ENCODE measurements at regions not wholly inside any gene's neighbourhood (a gene's known extent, or its start where the extent isn't known, plus 50 kb on each side); places are given as distances from the start of the nearest gene placed in this dataset.
"Not testable (repeated sequence)": the region's sequence is repeated elsewhere in the genome, so short reads cannot be mapped to it uniquely, and the experiment has no call there.

DNA sequence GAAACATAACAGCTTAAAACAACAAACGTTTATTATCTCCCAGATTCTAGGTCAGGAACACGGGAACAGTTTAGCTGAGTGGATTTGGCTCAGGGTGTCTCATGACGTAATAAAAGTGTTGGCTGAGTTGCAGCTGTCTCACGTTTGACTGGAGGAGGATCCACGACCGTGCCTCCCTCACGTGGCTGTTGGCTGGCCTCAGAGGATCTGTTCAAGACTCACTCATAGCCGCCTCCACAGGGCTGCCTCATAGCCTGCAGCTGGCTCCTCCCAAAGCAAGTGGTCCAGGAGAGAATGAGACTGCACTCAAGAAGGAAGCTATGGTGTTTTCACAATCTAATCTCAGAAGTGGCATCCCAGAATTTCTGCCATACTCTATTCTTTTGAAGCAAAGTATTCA, 167.1 kb downstream of the RPRM start:
- H3K9me3 ChIP-seq (ENCODE audit: control insufficient read depth in 3 of 3, low read length in 3 of 3): no peaks in the 10 kb centered on the region
- no peak overlapping the region for H3K27ac ChIP-seq (ENCODE audit: low read depth, low read length)
- H3K4me3 ChIP-seq (ENCODE audit: low read length in 3 of 3): no peak overlapping the region
- H3K27me3 ChIP-seq (ENCODE audit: control insufficient read depth in 3 of 3, insufficient read depth in 3 of 3, low read length in 3 of 3): no peaks in the 10 kb centered on the region
- no peak overlapping the region for H3K9ac ChIP-seq (ENCODE audit: low read depth in 1 of 3, low read length in 3 of 3)
- no peaks in the 10 kb centered on the region for H3K4me1 ChIP-seq (ENCODE audit: control insufficient read depth in 3 of 3, insufficient read depth in 3 of 3, low read length in 3 of 3)
- no peaks in the 10 kb centered on the region for H3K36me3 ChIP-seq (ENCODE audit: control insufficient read depth in 3 of 3, insufficient read depth in 3 of 3, low read length in 3 of 3)

- no peak overlapping the region for H3K9ac ChIP-seq (ENCODE audit: low read depth in 1 of 3, low read length in 3 of 3)
- H3K27me3 ChIP-seq (ENCODE audit: control insufficient read depth in 3 of 3, insufficient read depth in 3 of 3, low read length in 3 of 3): no peaks in the 10 kb centered on the region
- H3K4me1 ChIP-seq (ENCODE audit: control insufficient read depth in 3 of 3, insufficient read depth in 3 of 3, low read length in 3 of 3): no peaks in the 10 kb centered on the region
- H3K4me3 ChIP-seq (ENCODE audit: low read length in 3 of 3): no peak overlapping the region
- no peaks in the 10 kb centered on the region for H3K9me3 ChIP-seq (ENCODE audit: control insufficient read depth in 3 of 3, low read length in 3 of 3)
- no peaks in the 10 kb centered on the region for H3K36me3 ChIP-seq (ENCODE audit: control insufficient read depth in 3 of 3, insufficient read depth in 3 of 3, low read length in 3 of 3)
- no peak overlapping the region for H3K27ac ChIP-seq (ENCODE audit: low read depth, low read length)
Observed at GRCh38 chr2:153308466-153308865, 170.1 kb downstream of the RPRM start.

- Histone ChIP-seq H3K36me3 (ENCODE audit: control insufficient read depth in 3 of 3, insufficient read depth in 3 of 3, low read length in 3 of 3) (no peaks in the 10 kb centered on the region), H3K27ac (ENCODE audit: low read depth, low read length) (no peak overlapping the region), H3K4me3 (ENCODE audit: low read length in 3 of 3) (no peak overlapping the region), H3K9ac (ENCODE audit: low read depth in 1 of 3, low read length in 3 of 3) (no peak overlapping the region), H3K27me3 (ENCODE audit: control insufficient read depth in 3 of 3, insufficient read depth in 3 of 3, low read length in 3 of 3) (no peaks in the 10 kb centered on the region), H3K9me3 (ENCODE audit: control insufficient read depth in 3 of 3, low read length in 3 of 3) (no peaks in the 10 kb centered on the region), H3K4me1 (ENCODE audit: control insufficient read depth in 3 of 3, insufficient read depth in 3 of 3, low read length in 3 of 3) (no peaks in the 10 kb centered on the region)
Observed at GRCh38 chr2:153307223-153307622, 171.3 kb downstream of the RPRM start.

GRCh38 chr2:153299809-153300208, 178.8 kb downstream of the RPRM start:
- H3K27ac ChIP-seq (ENCODE audit: low read depth, low read length): no peak overlapping the region
- H3K4me1 ChIP-seq (ENCODE audit: control insufficient read depth in 3 of 3, insufficient read depth in 3 of 3, low read length in 3 of 3): no peaks in the 10 kb centered on the region
- no peaks in the 10 kb centered on the region for H3K9me3 ChIP-seq (ENCODE audit: control insufficient read depth in 3 of 3, low read length in 3 of 3)
- no peak overlapping the region for H3K9ac ChIP-seq (ENCODE audit: low read depth in 1 of 3, low read length in 3 of 3)
- H3K36me3 ChIP-seq (ENCODE audit: control insufficient read depth in 3 of 3, insufficient read depth in 3 of 3, low read length in 3 of 3): no peaks in the 10 kb centered on the region
- no peaks in the 10 kb centered on the region for H3K27me3 ChIP-seq (ENCODE audit: control insufficient read depth in 3 of 3, insufficient read depth in 3 of 3, low read length in 3 of 3)
- H3K4me3 ChIP-seq (ENCODE audit: low read length in 3 of 3): no peak overlapping the region

DNA sequence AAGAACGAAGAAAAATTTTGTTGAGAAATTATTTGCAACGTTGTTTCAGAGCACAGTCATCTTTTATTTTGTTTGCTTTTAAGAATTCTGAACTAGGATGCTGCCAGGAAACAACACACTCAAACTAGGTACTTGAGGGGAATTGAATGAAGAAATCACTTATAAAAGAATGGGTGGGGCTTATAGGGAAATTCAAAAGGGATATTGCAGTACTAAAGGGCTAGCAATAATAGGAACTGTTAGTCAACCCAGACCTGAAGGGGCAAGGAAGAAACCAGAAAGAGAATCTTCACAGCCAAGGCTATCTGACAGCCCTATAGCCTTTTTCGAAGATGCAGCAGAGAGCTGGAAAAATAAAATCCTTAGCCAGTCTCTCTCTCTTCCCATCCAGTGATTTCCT, 179.3 kb downstream of the RPRM start:
- no peak overlapping the region for H3K9ac ChIP-seq (ENCODE audit: low read depth in 1 of 3, low read length in 3 of 3)
- H3K9me3 ChIP-seq (ENCODE audit: control insufficient read depth in 3 of 3, low read length in 3 of 3): no peaks in the 10 kb centered on the region
- no peaks in the 10 kb centered on the region for H3K4me1 ChIP-seq (ENCODE audit: control insufficient read depth in 3 of 3, insufficient read depth in 3 of 3, low read length in 3 of 3)
- H3K27ac ChIP-seq (ENCODE audit: low read depth, low read length): no peak overlapping the region
- no peak overlapping the region for H3K4me3 ChIP-seq (ENCODE audit: low read length in 3 of 3)
- no peaks in the 10 kb centered on the region for H3K27me3 ChIP-seq (ENCODE audit: control insufficient read depth in 3 of 3, insufficient read depth in 3 of 3, low read length in 3 of 3)
- H3K36me3 ChIP-seq (ENCODE audit: control insufficient read depth in 3 of 3, insufficient read depth in 3 of 3, low read length in 3 of 3): no peaks in the 10 kb centered on the region

- Histone ChIP-seq H3K9ac (ENCODE audit: low read depth in 1 of 3, low read length in 3 of 3) (no peak overlapping the region), H3K9me3 (ENCODE audit: control insufficient read depth in 3 of 3, low read length in 3 of 3) (no peaks in the 10 kb centered on the region), H3K4me1 (ENCODE audit: control insufficient read depth in 3 of 3, insufficient read depth in 3 of 3, low read length in 3 of 3) (no peaks in the 10 kb centered on the region)
Observed at GRCh38 chr2:153294199-153294786, 184.3 kb downstream of the RPRM start.

GRCh38 chr2:153291718-153292117, 186.8 kb downstream of the RPRM start:
- H3K27me3 ChIP-seq (ENCODE audit: control insufficient read depth in 3 of 3, insufficient read depth in 3 of 3, low read length in 3 of 3): no peaks in the 10 kb centered on the region
- no peak overlapping the region for H3K27ac ChIP-seq (ENCODE audit: low read depth, low read length)
- H3K9ac ChIP-seq (ENCODE audit: low read depth in 1 of 3, low read length in 3 of 3): no peak overlapping the region
- no peak overlapping the region for H3K4me3 ChIP-seq (ENCODE audit: low read length in 3 of 3)
- H3K4me1 ChIP-seq (ENCODE audit: control insufficient read depth in 3 of 3, insufficient read depth in 3 of 3, low read length in 3 of 3): no peaks in the 10 kb centered on the region
- H3K9me3 ChIP-seq (ENCODE audit: control insufficient read depth in 3 of 3, low read length in 3 of 3): peaks cover 0 to 2% (median 0%) of the 10 kb centered on the region in 3 donors
- no peaks in the 10 kb centered on the region for H3K36me3 ChIP-seq (ENCODE audit: control insufficient read depth in 3 of 3, insufficient read depth in 3 of 3, low read length in 3 of 3)

More at GRCh38 chr2:153294199-153294786, 184.3 kb downstream of the RPRM start:
- Histone ChIP-seq H3K4me3 (ENCODE audit: low read length in 3 of 3) (no peak overlapping the region), H3K36me3 (ENCODE audit: control insufficient read depth in 3 of 3, insufficient read depth in 3 of 3, low read length in 3 of 3) (no peaks in the 10 kb centered on the region), H3K27me3 (ENCODE audit: control insufficient read depth in 3 of 3, insufficient read depth in 3 of 3, low read length in 3 of 3) (no peaks in the 10 kb centered on the region), H3K27ac (ENCODE audit: low read depth, low read length) (no peak overlapping the region)

DNA sequence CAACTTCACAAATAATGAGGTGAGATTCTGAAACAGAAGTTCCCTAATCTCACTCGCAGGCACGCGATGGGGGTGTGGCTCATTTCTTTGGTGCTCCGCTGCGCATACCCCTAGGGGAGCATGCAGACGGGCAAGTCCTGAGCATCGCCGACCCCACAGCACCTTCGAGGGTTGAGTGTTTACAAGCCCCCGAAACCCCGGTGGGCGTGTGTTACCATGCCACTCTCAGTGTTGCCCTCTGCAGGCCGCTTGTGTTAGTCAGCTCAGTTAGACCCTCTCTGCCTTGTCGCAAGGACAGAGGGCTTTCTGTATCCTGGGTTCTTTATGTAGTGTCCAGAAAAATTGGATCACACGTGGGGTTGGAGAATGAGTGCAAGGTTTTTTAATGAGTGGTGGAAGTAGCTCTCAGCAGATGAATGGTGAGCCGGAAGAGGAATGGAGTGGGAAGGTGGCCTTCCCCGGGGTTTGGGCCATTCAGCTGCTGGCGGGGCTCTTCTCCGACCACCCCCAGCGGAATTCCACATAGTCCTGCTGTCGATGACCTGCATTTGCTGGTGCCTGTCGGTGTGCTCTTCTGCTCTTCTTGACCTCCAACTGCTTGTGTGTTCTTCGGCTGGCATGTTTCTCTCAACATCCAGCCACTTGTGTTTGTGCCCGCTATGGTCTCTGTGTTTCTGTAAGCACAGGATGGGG, 191.3 kb downstream of the RPRM start:
- Histone ChIP-seq H3K36me3 (ENCODE audit: control insufficient read depth in 3 of 3, insufficient read depth in 3 of 3, low read length in 3 of 3) (no peaks in the 10 kb centered on the region), H3K27ac (ENCODE audit: low read depth, low read length) (no peak overlapping the region)

GRCh38 chr2:153268941-153269461, 209.6 kb downstream of the RPRM start:
- H3K9ac ChIP-seq (ENCODE audit: low read depth in 1 of 3, low read length in 3 of 3): no peak overlapping the region
- no peak overlapping the region for H3K27ac ChIP-seq (ENCODE audit: low read depth, low read length)
- H3K36me3 ChIP-seq (ENCODE audit: control insufficient read depth in 3 of 3, insufficient read depth in 3 of 3, low read length in 3 of 3): no peaks in the 10 kb centered on the region
- no peaks in the 10 kb centered on the region for H3K4me1 ChIP-seq (ENCODE audit: control insufficient read depth in 3 of 3, insufficient read depth in 3 of 3, low read length in 3 of 3)
- H3K9me3 ChIP-seq (ENCODE audit: control insufficient read depth in 3 of 3, low read length in 3 of 3): no peaks in the 10 kb centered on the region
- H3K4me3 ChIP-seq (ENCODE audit: low read length in 3 of 3): no peak overlapping the region
- no peaks in the 10 kb centered on the region for H3K27me3 ChIP-seq (ENCODE audit: control insufficient read depth in 3 of 3, insufficient read depth in 3 of 3, low read length in 3 of 3)

More for the DNA sequence above, 191.3 kb downstream of the RPRM start:
- Histone ChIP-seq H3K4me3 (ENCODE audit: low read length in 3 of 3) (peak overlapping the region in 1 of 3 donors; percentile 13), H3K9ac (ENCODE audit: low read depth in 1 of 3, low read length in 3 of 3) (no peak overlapping the region), H3K4me1 (ENCODE audit: control insufficient read depth in 3 of 3, insufficient read depth in 3 of 3, low read length in 3 of 3) (no peaks in the 10 kb centered on the region), H3K27me3 (ENCODE audit: control insufficient read depth in 3 of 3, insufficient read depth in 3 of 3, low read length in 3 of 3) (no peaks in the 10 kb centered on the region), H3K9me3 (ENCODE audit: control insufficient read depth in 3 of 3, low read length in 3 of 3) (peaks cover 2 to 10% (median 3%) of the 10 kb centered on the region in 3 donors)

DNA sequence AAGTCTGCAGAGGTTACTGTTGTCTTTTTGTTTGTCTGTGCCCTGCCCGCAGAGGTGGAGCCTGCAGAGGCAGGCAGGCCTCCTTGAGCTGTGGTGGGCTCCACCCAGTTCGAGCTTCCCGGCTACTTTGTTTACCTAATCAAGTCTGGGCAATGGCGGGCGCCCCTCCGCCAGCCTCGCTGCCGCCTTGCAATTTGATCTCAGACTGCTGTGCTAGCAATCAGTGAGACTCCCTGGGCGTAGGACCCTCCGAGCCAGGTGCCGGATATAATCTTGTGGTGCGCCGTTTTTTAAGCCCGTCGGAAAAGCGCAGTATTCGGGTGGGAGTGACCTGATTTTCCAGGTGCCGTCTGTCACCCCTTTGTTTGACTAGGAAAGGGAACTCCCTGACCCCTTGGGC, 221.7 kb downstream of the RPRM start:
- H3K27ac ChIP-seq (ENCODE audit: low read depth, low read length); H3K36me3 ChIP-seq (ENCODE audit: control insufficient read depth in 3 of 3, insufficient read depth in 3 of 3, low read length in 3 of 3); H3K27me3 ChIP-seq (ENCODE audit: control insufficient read depth in 3 of 3, insufficient read depth in 3 of 3, low read length in 3 of 3); H3K9ac ChIP-seq (ENCODE audit: low read depth in 1 of 3, low read length in 3 of 3); H3K4me3 ChIP-seq (ENCODE audit: low read length in 3 of 3); H3K9me3 ChIP-seq (ENCODE audit: control insufficient read depth in 3 of 3, low read length in 3 of 3); H3K4me1 ChIP-seq (ENCODE audit: control insufficient read depth in 3 of 3, insufficient read depth in 3 of 3, low read length in 3 of 3): not testable (repeated sequence)
